Suprapubic skin (tissue), 4 donors: ENCODE measurements at regions not wholly inside any gene's neighbourhood (a gene's known extent, or its start where the extent isn't known, plus 50 kb on each side); places are given as distances from the start of the nearest gene placed in this dataset.

Experiments
- DNase-seq, 2 donors: peaks; one replicate each; pipeline ENCODE4 v3.0.0-alpha.2; 2019; ENCODE audit warnings: low spot score in 2 of 2
- H3K27ac ChIP-seq: fragments of 200-600 bp; sonication (generic); one replicate; pipeline ENCODE4 v1.5.1; 2019
- H3K27me3 ChIP-seq: fragments of 200-600 bp; sonication (generic); one replicate; pipeline ENCODE4 v1.5.1; 2019
- H3K36me3 ChIP-seq: fragments of 200-600 bp; sonication (generic); one replicate; pipeline ENCODE4 v1.5.1; 2019
- H3K4me1 ChIP-seq: fragments of 200-600 bp; sonication (generic); one replicate; pipeline ENCODE4 v1.5.1; 2019
- H3K4me3 ChIP-seq: fragments of 200-600 bp; sonication (generic); one replicate; pipeline ENCODE4 v1.5.1; 2019; ENCODE audit warnings: mild to moderate bottlenecking
- H3K9me3 ChIP-seq: fragments of 200-600 bp; sonication (generic); one replicate; pipeline ENCODE4 v1.5.1; 2019
- CTCF ChIP-seq, 2 donors: fragments of 200-600 bp in 1 of 2; fragments of 450-650 bp in 1 of 2; sonication (generic) in 1 of 2; IDR thresholded peaks; one replicate each; pipeline ENCODE4 v1.5.1; 2016 to 2019; ENCODE audit warnings: antibody characterized with exemption in 2 of 2, mild to moderate bottlenecking in 1 of 2, moderate library complexity in 1 of 2
- EP300 ChIP-seq: sonication (generic); formaldehyde crosslinking; IDR thresholded peaks from one replicate; pipeline ENCODE4 v1.6.1; 2017; ENCODE audit warnings: antibody characterized with exemption
- POLR2A ChIP-seq, 2 donors: fragments of 450-650 bp; IDR thresholded peaks; one replicate each; pipeline ENCODE4 v1.6.1; 2017; ENCODE audit warnings: antibody characterized with exemption in 2 of 2, mild to moderate bottlenecking in 2 of 2, moderate library complexity in 2 of 2
- POLR2AphosphoS5 ChIP-seq, 3 donors: sonication (generic); formaldehyde crosslinking; IDR thresholded peaks; one replicate each; pipeline ENCODE4 v1.6.1; 2017; ENCODE audit warnings: antibody characterized with exemption in 3 of 3
- WGBS: methylation state at CpG from one replicate; pipeline ENCODE4 v1.1.5; 2018; 5-methylcytosine and 5-hydroxymethylcytosine counted together

- Histone ChIP-seq H3K27ac (no peak overlapping the region), H3K4me1 (no peaks in the 10 kb centered on the region), H3K9me3 (no peaks in the 10 kb centered on the region), H3K27me3 (no peaks in the 10 kb centered on the region), H3K36me3 (no peaks in the 10 kb centered on the region), H3K4me3 (no peak overlapping the region)
- DNase-seq = no peak
- 61% methylated on average over 9 of the region's 9 CpGs for WGBS
- TF ChIP-seq CTCF (IDR thresholded peaks at IDR 0.05) = no peak
- TF ChIP-seq EP300 = no peak
- no peak for TF ChIP-seq POLR2A (IDR thresholded peaks at IDR 0.05)
- TF ChIP-seq POLR2AphosphoS5 (IDR thresholded peaks at IDR 0.05) = no peak
Measured at GRCh38 chr13:31441800-31442510, 242.2 kb downstream of the B3GLCT start.

- Histone ChIP-seq H3K4me1 (no peaks in the 10 kb centered on the region), H3K9me3 (no peaks in the 10 kb centered on the region), H3K36me3 (no peaks in the 10 kb centered on the region), H3K27me3 (no peaks in the 10 kb centered on the region), H3K27ac (no peak overlapping the region), H3K4me3 (no peak overlapping the region)
- WGBS = 57% methylated on average over 4 of the region's 4 CpGs
- no peak for DNase-seq
- no peak for TF ChIP-seq EP300
- no peak for TF ChIP-seq POLR2A (IDR thresholded peaks at IDR 0.05)
- no peak for TF ChIP-seq POLR2AphosphoS5 (IDR thresholded peaks at IDR 0.05)
- no peak for TF ChIP-seq CTCF (IDR thresholded peaks at IDR 0.05)
Measured at GRCh38 chr13:31442571-31442970, 242.8 kb downstream of the B3GLCT start.

- H3K9me3 ChIP-seq = no peaks in the 10 kb centered on the region
- no peak for DNase-seq
- H3K36me3 ChIP-seq = no peaks in the 10 kb centered on the region
- WGBS = 52% methylated on average over 3 of the region's 3 CpGs
- TF ChIP-seq EP300 (no peak), CTCF (IDR thresholded peaks at IDR 0.05) (no peak), POLR2A (IDR thresholded peaks at IDR 0.05) (no peak), POLR2AphosphoS5 (IDR thresholded peaks at IDR 0.05) (no peak)
- no peak overlapping the region for H3K27ac ChIP-seq
- no peak overlapping the region for H3K4me3 ChIP-seq
- H3K27me3 ChIP-seq = no peaks in the 10 kb centered on the region
- H3K4me1 ChIP-seq = no peaks in the 10 kb centered on the region
Measured at GRCh38 chr13:31444266-31444856, 244.6 kb downstream of the B3GLCT start.

GRCh38 chr13:31452525-31452924 lies 252.8 kb downstream of the B3GLCT start:
- Histone ChIP-seq H3K4me3 (no peak overlapping the region), H3K4me1 (no peaks in the 10 kb centered on the region), H3K27ac (no peak overlapping the region), H3K36me3 (no peaks in the 10 kb centered on the region), H3K9me3 (no peaks in the 10 kb centered on the region), H3K27me3 (no peaks in the 10 kb centered on the region)
- WGBS = 96% methylated on average over 2 of the region's 2 CpGs
- TF ChIP-seq CTCF (IDR thresholded peaks at IDR 0.05) (no peak), POLR2A (IDR thresholded peaks at IDR 0.05) (no peak), POLR2AphosphoS5 (IDR thresholded peaks at IDR 0.05) (no peak), EP300 (no peak)
- DNase-seq = no peak

- no peak for DNase-seq
- Histone ChIP-seq H3K36me3 (no peaks in the 10 kb centered on the region), H3K4me3 (no peak overlapping the region), H3K9me3 (no peaks in the 10 kb centered on the region), H3K27ac (no peak overlapping the region), H3K4me1 (no peaks in the 10 kb centered on the region), H3K27me3 (no peaks in the 10 kb centered on the region)
- no peak for TF ChIP-seq EP300
- TF ChIP-seq POLR2A (IDR thresholded peaks at IDR 0.05) = no peak
- TF ChIP-seq CTCF (IDR thresholded peaks at IDR 0.05) = no peak
- no peak for TF ChIP-seq POLR2AphosphoS5 (IDR thresholded peaks at IDR 0.05)
Measured at GRCh38 chr13:31455581-31455980, 255.8 kb downstream of the B3GLCT start.
